ENCODE measurements at regions not wholly inside any gene's neighbourhood (a gene's known extent, or its start where the extent isn't known, plus 50 kb on each side); places are given as distances from the start of the nearest gene placed in this dataset.
"Not testable (repeated sequence)": the region's sequence is repeated elsewhere in the genome, so short reads cannot be mapped to it uniquely, and the experiment has no call there.

DNA sequence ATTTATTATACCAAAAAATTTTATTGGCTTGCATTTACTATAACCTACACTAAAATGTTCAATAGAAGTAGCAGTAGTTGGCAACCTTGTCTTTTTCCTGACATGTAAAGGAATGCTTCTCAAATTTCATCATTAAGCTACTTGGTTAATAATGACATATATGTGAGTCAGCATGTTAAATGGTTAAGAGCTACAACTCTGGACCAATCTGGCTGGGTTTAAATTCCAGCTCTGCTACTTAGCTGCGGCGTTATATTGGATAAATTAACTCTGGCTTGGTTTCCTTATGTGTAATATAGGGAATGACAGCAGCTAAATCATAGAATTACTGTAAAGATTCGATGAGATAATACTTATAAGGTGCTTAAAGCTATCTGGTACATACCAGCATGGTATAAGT, 53.7 kb upstream of the OTOGL start:
- DNase-seq (ENCODE audit: low read depth) = peak; percentile 54

DNA sequence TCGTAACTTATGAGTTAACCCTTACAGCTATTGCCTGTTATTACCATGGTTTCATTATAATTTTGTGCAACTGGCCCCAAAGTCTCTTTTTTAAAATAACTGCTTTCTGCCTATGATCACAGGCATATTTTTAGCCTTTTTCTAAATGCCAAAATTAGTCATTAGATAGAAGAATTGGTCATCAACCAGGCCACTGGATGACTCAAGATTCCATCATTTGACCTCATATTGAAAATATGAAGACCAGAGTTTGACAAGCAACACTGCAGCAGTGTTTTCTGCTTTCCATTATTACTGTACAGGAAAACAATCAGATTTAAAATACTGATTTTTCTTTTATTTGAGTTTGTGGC, 54.7 kb upstream of the OTOGL start:
- peak; percentile 93 for DNase-seq (ENCODE audit: low read depth)

DNA sequence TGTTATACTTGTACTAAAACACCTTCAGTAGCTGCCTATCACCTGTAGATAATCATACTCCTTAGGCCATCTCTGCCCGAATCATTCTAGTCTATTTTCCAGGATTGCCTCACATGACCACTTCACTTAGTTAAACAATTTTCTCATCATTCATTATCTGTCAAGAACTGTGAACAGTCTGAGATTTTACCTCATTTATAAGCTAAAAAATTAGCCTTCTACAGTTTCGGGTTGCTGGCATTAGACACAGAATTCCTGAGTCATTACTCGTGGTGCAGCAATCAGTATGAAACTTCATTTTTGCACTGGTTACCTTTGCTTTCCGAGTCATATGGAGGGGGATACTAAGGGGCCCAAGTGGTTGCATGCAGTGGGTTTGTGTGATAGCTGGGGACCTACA, 57.6 kb upstream of the OTOGL start:
- DNase-seq (ENCODE audit: low read depth) = peak; percentile 23

DNA sequence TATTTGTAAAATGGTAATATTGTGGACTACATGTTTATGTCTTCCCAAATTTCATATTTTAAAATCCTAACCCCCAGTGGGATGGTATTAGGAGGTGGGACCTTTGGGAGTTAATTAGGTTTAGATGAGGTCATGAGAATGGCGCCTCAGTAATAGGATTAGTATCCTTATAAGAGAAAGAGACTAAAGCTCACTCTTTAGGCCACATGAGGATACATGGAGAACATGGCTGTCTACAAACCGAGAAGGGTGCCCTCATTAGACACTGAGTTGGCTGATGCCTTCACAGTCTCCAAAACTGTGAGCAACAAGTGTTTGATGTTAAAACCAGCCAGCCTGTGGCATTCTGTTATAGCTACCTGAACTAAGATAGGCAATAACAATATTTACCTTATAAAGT, 58.3 kb upstream of the OTOGL start:
- no peak for DNase-seq (ENCODE audit: low read depth)

DNA sequence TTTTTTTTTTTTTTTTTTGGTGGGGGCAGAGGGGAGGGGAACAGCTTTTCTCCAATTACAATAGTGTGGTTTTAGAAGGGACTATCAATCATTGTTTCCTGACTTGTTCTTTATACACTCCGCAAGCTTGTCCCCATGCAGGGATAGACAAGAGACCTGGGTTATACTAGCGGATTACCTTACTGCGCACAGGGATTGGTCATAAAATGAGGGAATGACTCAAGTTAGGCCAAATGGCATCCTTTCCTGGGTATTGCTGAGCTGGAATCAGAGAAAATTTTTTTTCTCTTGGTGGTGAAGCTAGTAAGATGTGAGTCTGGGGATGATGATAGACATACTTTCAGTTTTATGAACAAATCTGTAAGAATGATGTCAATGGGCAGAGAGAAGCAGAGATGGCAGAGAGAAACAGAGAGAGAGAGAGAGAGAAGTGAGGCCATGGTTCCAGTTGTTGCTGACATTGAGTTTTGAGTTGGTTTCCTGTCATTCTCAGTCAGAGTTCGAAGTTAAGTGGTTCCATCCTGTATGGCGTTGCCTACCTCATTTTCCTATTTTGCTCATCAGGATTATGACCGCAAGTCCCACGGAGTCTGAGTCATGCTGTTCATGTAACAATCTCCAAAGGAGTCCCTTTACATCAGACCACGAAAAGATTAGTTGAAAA, 59.1 kb upstream of the OTOGL start:
- peak; percentile 20 for DNase-seq (ENCODE audit: low read depth)

DNA sequence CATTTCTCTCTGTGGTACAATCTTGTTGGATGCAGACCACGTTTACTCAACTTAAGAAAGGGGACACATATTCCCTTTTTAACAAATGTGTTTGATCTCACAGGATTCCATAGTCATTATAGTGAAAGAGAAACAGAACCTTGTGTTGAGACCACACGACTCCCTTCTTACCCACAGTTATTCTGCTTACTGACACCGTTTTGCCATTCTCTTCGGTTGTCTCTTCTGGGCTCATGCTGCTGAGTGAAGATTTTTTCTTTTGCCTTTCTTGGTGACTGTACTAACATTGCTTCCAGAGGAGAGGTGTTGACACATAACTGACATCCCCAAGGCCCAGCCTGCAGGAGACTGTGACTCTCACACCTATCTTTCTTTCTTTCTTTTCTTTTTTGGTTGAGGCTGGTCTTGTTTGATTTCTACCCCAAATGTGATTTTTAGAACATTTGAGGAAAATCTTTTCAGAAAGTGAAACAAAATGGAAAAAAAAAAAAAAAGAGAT, 61.2 kb upstream of the OTOGL start:
- DNase-seq (ENCODE audit: low read depth) = no peak

DNA sequence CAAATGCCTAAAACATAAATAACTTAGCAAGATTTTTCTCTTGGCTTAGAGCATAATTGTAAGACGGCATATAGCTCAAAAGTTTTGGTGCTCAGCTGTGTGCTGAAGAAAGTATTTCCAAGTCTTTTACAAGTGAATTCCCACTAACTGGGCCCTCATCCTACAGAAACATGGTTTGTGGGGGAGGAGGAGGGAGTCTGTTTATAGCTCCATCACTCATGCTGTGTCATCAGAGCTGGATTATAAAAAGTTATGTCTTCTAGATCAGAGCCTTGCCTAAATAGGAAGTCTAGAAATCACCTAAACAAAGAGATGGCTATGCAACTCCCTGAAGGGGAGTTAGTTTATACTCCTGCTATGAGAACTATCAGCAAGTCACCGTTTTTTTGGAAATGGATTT, 65.9 kb upstream of the OTOGL start:
- DNase-seq (ENCODE audit: low read depth) = peak; percentile 78

DNA sequence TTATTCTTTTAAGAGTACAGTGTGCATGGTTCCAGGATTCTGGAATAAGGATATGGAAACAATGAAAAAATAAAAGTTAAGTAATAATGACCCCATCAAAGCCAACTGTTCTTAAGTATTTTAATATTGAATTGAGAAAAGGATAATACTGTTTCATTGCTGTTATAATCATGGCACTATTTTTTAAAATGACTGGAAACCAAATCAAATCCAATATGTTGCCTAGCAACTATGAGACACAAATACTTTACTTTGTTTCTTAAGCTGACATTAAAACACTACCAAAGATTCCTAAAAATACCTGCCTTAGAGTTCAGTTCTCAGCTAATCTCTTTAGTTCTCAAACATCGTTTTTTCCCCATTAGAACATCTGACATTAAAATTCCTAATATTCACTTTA, 66.4 kb upstream of the OTOGL start:
- DNase-seq (ENCODE audit: low read depth) = peak; percentile 11

DNA sequence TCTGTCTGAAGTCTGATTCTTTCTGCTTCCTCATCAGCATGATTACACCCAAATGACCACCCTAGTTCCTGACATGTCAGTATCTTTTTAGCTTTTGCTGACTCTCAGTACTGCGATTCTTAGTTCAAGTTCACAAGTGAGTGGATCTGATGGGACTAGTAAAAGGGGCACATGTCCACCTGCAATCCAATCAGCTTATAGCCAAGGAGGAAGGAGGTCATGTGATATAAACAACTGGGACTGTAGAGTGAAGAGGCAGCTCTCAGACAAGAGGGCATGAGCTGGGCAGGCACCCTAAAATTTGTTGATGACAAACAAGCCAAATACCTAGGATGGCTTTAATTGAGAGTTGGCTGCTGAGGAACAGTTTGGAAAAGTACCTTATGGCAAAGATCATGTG, 68.1 kb upstream of the OTOGL start:
- no peak for DNase-seq (ENCODE audit: low read depth)

DNA sequence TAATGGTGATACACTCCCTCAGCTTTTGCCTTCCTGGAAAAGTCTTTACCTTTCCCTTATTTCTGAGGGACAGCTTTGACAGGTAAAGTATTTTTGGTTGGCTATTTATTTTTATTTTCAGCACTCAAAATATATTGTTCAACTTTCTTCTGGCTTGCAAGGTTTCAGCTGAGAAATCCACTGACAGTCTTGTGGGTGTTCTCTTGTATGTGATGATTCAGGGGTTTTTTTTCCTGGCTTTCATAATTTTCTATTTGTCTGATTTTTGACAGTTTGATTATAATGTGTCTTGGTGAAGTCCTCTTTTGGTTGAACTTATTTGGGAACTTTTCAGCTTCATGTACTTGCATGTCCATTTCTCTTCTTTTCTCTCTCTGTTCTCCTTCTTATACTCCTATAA, 73.7 kb upstream of the OTOGL start:
- no peak for DNase-seq (ENCODE audit: low read depth)

DNA sequence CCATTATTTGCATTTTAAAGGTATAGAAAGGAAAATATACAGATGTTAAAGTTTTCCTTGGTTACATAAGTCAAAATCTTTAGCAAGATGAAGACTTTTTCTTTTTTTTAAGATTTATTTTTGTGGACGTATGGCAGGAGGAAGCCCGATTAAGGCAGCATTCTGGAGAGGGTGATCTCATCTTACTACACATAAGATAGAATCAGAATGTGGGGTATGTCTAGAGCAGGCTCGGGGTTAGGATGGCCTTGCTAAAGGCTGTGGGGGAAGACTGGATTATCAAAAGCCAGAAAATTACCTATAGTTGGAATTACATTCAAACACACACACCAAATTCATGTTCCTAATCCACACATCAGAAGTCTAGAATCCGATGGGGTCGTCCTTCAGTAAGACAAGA, 79.6 kb upstream of the OTOGL start:
- DNase-seq (ENCODE audit: low read depth) = no peak

DNA sequence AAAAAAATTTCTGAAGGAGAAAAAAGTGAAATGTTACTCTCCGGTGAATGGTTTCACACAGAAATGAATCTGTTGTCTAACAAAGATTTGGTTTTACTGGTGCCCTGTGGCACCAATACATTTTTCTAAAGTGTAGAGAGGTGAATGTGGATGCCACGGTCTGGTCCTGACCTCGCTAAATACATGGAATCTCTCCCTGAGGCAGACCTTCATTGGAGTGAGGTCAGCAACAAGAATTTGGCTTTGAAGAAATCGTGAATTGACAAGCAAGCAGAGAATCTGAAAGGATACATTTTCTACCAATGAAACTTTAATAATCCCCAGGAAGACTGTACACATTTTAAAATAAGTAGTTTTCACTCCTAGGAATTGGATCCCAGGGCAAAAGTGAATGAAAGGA, 81.2 kb upstream of the OTOGL start:
- DNase-seq (ENCODE audit: low read depth) = no peak

DNA sequence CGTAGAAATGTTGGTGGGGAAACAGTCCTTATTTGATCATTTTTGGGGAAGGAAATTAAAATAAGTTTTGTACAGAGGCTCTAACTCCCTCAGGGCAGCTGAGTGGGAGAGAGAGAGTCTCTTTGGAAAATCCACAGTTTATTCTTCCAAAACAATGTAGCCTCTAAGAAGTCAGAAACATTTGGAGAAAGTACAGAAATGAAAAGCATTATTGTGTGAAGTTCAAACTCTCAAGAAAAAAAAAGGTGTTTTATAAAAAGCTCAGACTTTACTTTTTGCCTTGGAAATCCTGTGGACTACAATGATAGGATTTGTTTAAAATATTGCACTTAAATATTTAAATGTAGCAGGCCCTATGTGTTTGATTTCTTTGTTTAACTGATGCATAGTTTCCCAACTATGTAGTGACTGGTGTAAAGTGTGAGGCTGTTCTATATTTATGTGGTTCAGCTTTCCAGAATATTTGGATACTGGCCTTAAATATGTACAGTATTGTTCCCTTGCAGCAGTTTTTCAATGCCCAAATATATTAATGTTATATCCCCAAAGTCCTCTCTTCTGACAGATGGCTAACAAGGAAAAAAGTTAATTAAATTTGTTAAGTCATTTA, 82.0 kb upstream of the OTOGL start:
- no peak for DNase-seq (ENCODE audit: low read depth)

DNA sequence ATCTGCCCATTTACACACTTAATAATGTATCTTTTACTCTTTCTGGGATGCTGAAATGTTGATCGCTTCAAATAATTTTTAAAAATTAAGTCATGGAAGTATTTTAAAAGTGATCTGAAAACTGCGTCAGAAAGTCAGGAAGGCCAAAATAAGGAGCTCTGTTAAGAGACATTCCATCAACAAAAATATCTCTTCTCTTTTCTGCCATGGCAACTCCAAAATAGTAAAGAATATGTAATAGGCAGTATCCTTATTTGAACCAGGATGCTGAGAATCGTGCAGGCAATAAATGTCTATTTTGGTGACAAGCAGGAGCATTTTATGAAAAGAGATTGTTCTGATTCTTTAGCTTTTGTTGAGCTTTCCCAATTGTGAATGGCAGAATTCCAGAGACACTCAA, 81.8 kb upstream of the PPP1R12A start:
- no peak for DNase-seq (ENCODE audit: low read depth)

DNA sequence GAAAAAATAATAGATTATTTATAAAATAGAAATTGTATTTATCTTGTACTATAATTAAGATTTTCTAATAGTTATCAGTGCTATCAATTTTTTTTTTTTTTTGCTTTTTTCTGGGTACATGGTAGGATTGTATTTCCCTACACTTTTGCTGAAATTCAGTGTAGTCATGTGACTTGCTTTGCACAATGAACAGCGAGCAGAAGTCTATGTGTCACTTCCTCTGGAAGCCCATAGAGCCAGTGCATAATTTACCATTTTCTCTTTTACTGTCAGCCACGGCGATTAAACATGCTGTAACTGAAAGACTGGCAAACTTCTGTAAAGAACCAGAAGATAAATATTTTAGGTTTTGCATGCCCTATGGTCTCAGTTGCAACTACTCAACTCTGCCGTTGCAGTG, 80.8 kb upstream of the PPP1R12A start:
- no peak for DNase-seq (ENCODE audit: low read depth)

DNA sequence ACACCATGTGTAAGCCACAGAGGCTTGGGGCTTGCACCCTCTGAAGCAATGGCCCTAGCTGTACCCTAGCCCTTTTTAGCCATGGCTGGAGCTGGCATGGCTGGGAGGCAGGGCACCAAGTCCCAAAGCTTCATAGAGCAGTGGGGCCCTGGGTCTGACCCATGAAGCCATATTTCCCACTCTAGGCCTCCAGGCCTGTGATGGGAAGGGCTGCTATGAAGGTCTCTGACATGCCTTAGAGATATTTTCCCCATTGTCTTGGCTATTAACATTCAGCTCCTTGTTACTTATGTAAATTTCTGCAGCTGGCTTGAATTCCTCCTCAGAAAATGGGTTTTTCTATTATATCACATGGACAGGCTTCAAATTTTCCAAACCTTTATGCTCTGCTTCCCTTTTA, 68.8 kb upstream of the PPP1R12A start:
- DNase-seq (ENCODE audit: low read depth) = not testable (repeated sequence)

DNA sequence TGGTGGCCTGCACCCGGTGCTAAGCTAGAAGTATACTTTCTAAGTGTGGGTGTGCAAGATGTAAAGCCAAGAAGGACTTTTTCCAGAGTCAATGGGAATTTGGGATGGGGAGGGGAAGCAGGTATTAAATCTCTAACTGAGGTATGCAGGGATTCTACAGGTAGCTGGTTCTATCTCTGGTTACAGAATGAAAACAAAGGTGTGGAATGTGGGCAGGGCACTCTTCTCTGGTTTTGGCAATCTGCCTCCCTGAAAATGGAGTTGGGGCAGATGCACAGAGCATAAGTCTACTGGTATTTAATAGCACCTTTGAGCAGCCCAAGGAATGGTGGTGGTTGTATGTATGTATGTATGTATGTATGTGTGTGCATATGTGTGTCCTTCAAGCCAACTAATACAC, 66.7 kb upstream of the PPP1R12A start:
- DNase-seq (ENCODE audit: low read depth) = no peak

DNA sequence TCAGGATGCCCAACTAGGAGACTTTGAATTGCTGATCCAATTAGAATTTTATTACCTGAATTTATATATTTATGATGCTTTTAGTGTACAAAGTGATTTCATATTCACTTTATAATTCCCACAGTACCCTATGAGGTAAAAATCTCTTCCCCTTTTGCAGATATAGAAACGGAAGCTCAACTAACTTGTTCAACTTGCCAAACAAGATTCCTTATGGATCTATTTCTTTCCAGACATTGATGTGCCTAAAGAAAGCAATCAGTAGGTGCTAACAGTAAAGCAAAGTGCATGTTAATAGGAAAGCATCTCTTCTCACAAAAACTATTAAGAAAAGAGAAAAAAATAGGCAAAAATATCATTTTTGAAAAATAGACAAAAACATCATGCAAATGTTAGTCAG, 65.9 kb upstream of the PPP1R12A start:
- DNase-seq (ENCODE audit: low read depth) = no peak

DNA sequence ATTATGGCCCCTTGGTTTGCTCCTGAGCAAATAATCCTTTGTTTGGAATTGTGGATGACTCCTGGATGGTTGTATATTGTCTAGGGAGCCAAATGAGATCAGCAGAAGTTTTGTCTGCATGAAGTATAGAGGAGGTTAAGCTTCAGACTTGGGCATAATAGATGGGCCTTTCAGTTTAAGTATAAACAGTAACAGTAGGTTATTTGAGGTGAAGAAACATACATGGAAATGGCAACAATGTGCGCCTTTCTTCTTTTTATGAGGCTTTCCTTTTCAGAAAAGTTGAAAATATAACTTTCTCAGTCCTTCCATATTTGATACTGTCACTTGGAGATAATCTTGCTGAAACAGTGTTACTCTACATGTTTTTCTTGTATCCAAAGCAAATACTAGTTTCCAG, 63.7 kb upstream of the PPP1R12A start:
- DNase-seq (ENCODE audit: low read depth) = no peak

DNA sequence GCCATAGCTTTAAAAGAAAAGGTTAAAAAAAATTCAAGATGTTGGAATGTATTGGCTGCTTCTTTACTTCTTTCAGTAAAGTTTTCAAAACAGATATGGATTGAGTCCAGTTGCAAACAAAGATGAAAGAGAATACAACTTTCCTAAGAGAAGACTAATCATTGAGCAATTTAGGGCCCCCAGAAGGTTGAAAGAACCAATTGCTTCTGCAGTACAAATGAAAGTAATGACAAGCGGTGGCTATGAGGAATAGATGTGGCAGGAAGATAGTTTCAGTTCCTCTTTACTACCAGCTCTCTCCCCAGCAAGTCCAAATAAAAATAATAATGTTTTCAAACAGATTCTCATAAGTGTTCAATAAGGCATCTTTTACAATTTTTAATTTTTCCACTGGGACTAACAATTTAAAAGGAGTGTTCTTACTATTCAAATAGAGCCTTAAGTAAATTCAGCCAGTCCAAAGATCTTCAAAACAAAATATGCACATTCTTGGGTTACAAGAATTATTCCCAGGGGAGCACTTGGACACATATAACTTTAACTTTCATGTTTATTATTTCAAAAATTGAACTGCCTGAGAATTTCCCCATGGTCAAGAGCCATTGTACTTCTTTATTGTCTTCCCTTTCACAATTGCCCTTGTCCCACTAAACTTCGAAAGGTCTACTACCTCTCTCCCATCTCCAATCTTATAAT, 62.3 kb upstream of the PPP1R12A start:
- peak; percentile 46 for DNase-seq (ENCODE audit: low read depth)

DNA sequence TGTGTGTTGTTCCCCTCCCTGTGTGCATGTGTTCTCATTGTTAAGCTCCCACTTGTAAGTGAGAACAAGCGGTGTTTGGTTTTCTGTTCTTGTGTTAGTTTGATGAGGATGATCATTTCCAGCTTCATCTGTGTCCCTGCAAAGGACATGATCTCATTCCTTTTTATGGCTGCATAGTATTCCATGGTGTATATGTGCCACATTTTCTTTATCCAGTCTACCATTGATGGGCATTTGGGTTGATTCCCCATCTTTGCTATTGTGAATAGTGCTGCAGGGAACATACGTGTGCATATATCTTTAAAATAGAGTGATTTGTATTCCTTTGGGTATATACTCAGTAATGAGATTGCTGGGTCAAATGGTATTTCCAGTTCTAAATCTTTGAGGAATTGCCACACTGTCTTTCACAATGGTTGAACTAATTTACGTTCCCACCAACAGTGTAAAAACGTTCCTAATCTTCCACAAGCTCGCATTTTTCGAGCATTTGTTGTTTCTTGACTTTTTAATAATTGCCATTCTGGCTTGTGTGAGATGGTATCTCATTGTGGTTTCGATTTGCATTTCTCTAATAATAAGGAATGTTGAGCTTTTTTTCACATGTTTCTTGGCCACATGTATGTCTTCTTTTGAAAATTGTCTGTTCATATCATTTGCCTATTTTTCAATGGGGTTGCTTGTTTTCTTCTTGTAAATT, 60.6 kb upstream of the PPP1R12A start:
- not testable (repeated sequence) for DNase-seq (ENCODE audit: low read depth)

DNA sequence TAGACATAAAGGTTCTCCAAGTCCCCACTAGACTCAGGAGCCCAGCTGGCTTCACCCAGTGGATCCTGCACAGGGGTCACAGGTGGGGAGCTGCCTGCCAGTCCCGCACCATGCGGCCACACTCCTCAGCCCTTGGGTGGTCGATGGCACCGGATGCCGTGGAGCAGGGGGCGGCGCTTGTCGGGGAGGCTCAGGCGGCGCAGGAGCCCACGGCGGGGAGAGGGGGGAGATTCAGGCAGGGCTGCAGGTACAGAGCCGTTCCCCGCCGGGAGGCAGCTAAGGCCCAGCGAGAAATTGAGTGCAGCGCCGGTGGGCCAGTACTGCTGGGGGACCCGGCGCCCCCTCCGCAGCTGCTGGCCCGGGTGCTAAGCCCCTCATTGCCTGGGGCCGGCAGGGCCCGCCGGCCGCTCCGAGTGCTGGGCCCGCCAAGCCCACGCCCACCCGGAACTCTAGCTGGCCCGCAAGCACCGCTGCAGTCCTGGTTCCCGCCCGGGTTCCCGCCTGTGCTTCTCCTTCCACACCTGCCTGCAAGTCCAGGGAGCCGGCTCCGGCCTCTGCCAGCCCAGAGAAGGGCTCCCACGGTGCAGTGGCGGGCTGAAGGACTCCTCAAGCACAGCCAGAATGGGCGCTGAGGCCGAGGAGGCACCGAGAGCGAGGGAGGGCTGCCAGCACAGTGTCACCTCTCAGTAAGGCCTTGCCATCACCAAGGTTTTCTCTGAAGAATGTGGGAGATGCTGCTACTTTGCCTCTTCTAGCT, 58.4 kb upstream of the PPP1R12A start:
- no peak for DNase-seq (ENCODE audit: low read depth)
